22Rv1 (cell line): ENCODE measurements at regions not wholly inside any gene's neighbourhood (a gene's known extent, or its start where the extent isn't known, plus 50 kb on each side); places are given as distances from the start of the nearest gene placed in this dataset.

ENCODE experiments used
- CTCF ChIP-seq: fragments of 450-650 bp; IDR thresholded peaks from 2 replicates; pipeline ENCODE4 v1.5.1; 2017; ENCODE audit warnings: mild to moderate bottlenecking
- ZFX ChIP-seq: fragments of 450-650 bp; IDR thresholded peaks from 2 replicates; pipeline ENCODE4 v1.6.1; 2017; ENCODE audit warnings: antibody characterized with exemption, borderline replicate concordance

- TF ChIP-seq CTCF = no peak
- no peak for TF ChIP-seq ZFX
Observed at GRCh38 chr5:87169300-87169991, 98.2 kb upstream of the RASA1 start.
